Liver (tissue), 3 donors: ENCODE measurements at regions not wholly inside any gene's neighbourhood (a gene's known extent, or its start where the extent isn't known, plus 50 kb on each side); places are given as distances from the start of the nearest gene placed in this dataset.

ENCODE experiments used
- GABPA ChIP-seq, 2 donors: IDR thresholded peaks in 1 of 2; conservative IDR thresholded peaks in 1 of 2; 2 replicates each; pipeline ENCODE4 v1.6.1; 2016; ENCODE audit warnings: antibody characterized with exemption in 2 of 2, mild to moderate bottlenecking in 1 of 2, moderate library complexity in 1 of 2
- RAD21 ChIP-seq, 2 donors: IDR thresholded peaks; 2 replicates each; pipeline ENCODE4 v1.6.1; 2016; ENCODE audit warnings: antibody characterized with exemption in 2 of 2, mild to moderate bottlenecking in 2 of 2
- TAF1 ChIP-seq: conservative IDR thresholded peaks from 2 replicates; pipeline ENCODE4 v1.6.1; 2016; ENCODE audit warnings: antibody characterized with exemption, mild to moderate bottlenecking
- YY1 ChIP-seq: IDR thresholded peaks from 2 replicates; pipeline ENCODE4 v1.6.1; 2016; ENCODE audit warnings: antibody characterized with exemption, mild to moderate bottlenecking
- TF ChIP-seq, protein P1 (sequence below): fragments of 150-350 bp; IDR thresholded peaks from 2 replicates; pipeline ENCODE4 v1.5.1; 2017; ENCODE audit warnings: improper control_type of control experiment, low read depth, low read length; ENCODE audit not compliant: missing input control
- TF ChIP-seq, protein P2 (sequence below): IDR thresholded peaks from 2 replicates; pipeline ENCODE4 v1.6.1; 2016; ENCODE audit warnings: antibody characterized with exemption
- TF ChIP-seq, protein P3 (sequence below): IDR thresholded peaks from 2 replicates; pipeline ENCODE4 v1.6.1; 2016; ENCODE audit warnings: antibody characterized with exemption
- donor health status: healthy.
- donor health status: healthy.

DNA sequence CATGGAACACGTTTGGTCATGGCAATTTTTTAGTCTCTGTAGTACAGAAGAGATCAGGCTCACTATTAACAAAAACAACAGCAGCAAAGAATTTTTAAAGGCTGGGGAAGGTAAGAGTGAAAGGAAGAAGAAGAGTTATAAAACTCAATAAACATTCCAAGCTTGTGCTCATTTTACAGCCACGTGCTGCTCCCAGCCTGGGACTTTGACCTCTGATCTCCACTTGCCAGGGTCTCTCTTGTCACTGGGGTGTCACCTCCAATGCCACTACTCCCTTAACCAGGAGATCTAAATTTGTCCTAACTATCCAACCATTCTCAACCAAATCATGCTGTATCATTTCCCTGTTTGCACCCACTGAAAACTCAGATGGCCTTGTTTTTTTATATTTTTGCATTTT is 605.1 kb downstream of the VRK1 start:
- TF ChIP-seq, protein P1, sequence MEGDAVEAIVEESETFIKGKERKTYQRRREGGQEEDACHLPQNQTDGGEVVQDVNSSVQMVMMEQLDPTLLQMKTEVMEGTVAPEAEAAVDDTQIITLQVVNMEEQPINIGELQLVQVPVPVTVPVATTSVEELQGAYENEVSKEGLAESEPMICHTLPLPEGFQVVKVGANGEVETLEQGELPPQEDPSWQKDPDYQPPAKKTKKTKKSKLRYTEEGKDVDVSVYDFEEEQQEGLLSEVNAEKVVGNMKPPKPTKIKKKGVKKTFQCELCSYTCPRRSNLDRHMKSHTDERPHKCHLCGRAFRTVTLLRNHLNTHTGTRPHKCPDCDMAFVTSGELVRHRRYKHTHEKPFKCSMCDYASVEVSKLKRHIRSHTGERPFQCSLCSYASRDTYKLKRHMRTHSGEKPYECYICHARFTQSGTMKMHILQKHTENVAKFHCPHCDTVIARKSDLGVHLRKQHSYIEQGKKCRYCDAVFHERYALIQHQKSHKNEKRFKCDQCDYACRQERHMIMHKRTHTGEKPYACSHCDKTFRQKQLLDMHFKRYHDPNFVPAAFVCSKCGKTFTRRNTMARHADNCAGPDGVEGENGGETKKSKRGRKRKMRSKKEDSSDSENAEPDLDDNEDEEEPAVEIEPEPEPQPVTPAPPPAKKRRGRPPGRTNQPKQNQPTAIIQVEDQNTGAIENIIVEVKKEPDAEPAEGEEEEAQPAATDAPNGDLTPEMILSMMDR, result no peak
- TF ChIP-seq GABPA (IDR thresholded peaks at IDR 0.05 in 1 of 2, conservative IDR thresholded peaks at IDR 0.05 in 1 of 2), result no peak
- no peak for TF ChIP-seq RAD21 (IDR thresholded peaks at IDR 0.05)
- no peak for TF ChIP-seq TAF1
- no peak for TF ChIP-seq YY1
- TF ChIP-seq, protein P2, sequence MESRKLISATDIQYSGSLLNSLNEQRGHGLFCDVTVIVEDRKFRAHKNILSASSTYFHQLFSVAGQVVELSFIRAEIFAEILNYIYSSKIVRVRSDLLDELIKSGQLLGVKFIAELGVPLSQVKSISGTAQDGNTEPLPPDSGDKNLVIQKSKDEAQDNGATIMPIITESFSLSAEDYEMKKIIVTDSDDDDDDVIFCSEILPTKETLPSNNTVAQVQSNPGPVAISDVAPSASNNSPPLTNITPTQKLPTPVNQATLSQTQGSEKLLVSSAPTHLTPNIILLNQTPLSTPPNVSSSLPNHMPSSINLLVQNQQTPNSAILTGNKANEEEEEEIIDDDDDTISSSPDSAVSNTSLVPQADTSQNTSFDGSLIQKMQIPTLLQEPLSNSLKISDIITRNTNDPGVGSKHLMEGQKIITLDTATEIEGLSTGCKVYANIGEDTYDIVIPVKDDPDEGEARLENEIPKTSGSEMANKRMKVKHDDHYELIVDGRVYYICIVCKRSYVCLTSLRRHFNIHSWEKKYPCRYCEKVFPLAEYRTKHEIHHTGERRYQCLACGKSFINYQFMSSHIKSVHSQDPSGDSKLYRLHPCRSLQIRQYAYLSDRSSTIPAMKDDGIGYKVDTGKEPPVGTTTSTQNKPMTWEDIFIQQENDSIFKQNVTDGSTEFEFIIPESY, result no peak
- TF ChIP-seq, protein P3, sequence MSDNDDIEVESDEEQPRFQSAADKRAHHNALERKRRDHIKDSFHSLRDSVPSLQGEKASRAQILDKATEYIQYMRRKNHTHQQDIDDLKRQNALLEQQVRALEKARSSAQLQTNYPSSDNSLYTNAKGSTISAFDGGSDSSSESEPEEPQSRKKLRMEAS, result no peak
